ENCODE measurements at regions not wholly inside any gene's neighbourhood (a gene's known extent, or its start where the extent isn't known, plus 50 kb on each side); places are given as distances from the start of the nearest gene placed in this dataset.

DNA sequence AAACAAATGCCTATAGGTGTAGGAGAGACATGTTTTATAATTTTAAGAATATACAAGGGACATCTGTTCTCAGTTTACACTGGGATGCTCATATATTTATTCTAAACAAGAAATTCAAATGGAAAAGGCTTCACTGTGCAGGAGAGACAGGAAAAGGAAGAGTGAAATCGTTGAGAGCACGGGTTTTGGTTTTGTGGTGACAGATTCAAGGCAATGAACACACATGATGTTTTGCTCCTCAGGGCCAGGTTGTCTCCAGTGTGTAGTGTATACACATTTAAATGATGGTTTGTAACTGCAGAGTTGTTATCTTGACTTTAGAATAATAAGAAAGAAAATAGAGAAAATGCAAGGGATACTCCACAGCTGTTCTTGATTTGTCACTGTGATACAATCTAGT is 73.7 kb downstream of the S1PR1 start:
- H3K27ac ChIP-seq, result no peak overlapping the region
- Mint-ChIP-seq H3K36me3 (peaks cover 6% of the 10 kb centered on the region), H3K4me1 (peaks cover 60% of the 10 kb centered on the region), H3K27ac (no peak overlapping the region), H3K4me3 (peak overlapping the region; percentile 86), H3K27me3 (ENCODE audit: insufficient read depth, low read depth) (peaks cover 12% of the 10 kb centered on the region), H3K9me3 (peaks cover 22% of the 10 kb centered on the region)
- no peak overlapping the region for H3K9ac ChIP-seq
- peaks cover 5% of the 10 kb centered on the region for H3K4me1 ChIP-seq
- no peaks in the 10 kb centered on the region for H3K9me3 ChIP-seq (ENCODE audit: low read depth)
- H3K79me2 ChIP-seq (ENCODE audit: low read depth), result no peaks in the 10 kb centered on the region
- H3K36me3 ChIP-seq, result no peaks in the 10 kb centered on the region
- peaks cover 29% of the 10 kb centered on the region for H3K27me3 ChIP-seq
- no peak overlapping the region for H3K4me3 ChIP-seq
- no peak for DNase-seq (ENCODE audit: low spot score)
- no peak overlapping the region for H3K4me2 ChIP-seq
- TF ChIP-seq EZH2 (IDR thresholded peaks at IDR 0.05) (no peak), EZH2phosphoT487 (IDR thresholded peaks at IDR 0.05) (no peak)
- TF ChIP-seq, protein P1, sequence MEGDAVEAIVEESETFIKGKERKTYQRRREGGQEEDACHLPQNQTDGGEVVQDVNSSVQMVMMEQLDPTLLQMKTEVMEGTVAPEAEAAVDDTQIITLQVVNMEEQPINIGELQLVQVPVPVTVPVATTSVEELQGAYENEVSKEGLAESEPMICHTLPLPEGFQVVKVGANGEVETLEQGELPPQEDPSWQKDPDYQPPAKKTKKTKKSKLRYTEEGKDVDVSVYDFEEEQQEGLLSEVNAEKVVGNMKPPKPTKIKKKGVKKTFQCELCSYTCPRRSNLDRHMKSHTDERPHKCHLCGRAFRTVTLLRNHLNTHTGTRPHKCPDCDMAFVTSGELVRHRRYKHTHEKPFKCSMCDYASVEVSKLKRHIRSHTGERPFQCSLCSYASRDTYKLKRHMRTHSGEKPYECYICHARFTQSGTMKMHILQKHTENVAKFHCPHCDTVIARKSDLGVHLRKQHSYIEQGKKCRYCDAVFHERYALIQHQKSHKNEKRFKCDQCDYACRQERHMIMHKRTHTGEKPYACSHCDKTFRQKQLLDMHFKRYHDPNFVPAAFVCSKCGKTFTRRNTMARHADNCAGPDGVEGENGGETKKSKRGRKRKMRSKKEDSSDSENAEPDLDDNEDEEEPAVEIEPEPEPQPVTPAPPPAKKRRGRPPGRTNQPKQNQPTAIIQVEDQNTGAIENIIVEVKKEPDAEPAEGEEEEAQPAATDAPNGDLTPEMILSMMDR (IDR thresholded peaks at IDR 0.05), result no peak
- no peak overlapping the region for H2AFZ ChIP-seq (replicated peaks)
- H3F3A ChIP-seq (ENCODE audit: low read depth), result no peaks in the 10 kb centered on the region
- no peaks in the 10 kb centered on the region for H4K20me1 ChIP-seq (ENCODE audit: low read depth)

DNA sequence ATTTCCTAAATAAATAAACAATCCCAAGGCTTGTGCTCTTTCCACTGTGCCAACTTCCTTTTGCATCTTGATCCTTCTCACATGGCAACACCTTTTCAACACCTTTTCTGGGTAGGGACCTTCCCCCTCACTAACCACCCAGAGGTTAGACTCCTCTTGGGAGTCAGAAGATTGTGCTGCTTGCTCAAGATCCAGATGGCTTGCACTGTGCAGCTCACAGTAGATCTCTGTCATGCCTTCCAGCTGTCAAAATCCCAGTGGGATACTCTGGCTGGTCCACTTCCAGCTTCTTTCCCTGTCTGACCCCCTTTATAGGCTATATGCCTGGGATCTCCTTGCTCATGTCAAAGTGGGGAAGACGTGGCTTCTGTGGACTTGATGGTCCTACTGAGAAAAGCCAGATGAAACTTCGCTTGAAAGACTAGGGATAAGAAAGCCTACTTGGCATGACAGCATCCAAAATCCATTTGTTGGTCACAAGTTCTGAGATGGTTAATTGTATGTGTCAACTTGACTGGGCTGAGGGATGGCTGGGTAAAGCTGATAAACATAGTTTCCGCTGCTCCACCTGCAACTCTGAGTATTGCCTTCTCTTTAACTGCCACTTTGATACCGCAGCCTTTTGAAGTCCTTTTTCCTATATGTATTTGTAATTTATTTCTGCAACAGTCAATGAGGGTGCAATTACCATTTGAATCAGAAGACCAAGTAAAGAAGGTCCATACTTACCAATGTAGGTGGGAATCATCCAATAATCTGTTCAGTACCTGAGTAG is 74.5 kb downstream of the S1PR1 start:
- Mint-ChIP-seq H3K27ac (peak overlapping the region; percentile 66), H3K9me3 (peaks cover 20% of the 10 kb centered on the region)

DNA sequence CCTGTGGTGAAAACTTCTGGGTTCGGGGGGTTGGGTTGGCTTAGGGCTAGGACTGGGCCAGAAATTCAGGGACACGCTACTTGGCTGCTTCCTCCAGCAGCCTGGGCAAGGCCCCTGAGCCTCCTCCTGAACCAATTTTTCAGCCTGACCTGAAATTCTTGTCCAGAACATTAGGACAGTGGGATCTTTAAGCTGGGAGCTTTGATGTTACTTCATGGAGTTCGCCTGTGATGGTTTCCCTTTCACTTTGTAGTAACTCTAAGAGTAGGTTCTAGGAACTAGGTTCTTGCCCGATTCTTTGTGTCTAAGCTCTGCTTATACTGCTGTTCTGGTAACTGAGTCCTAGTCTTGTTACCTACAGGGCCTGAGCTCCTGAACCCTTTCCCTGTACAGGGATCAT is 75.3 kb downstream of the S1PR1 start:
- H3K9me3 ChIP-seq (ENCODE audit: low read depth), result no peaks in the 10 kb centered on the region

More for the DNA sequence above, 74.5 kb downstream of the S1PR1 start:
- no peak for DNase-seq (ENCODE audit: low spot score)
- Histone ChIP-seq H3K4me2 (no peak overlapping the region), H3K9ac (no peak overlapping the region), H3K9me3 (ENCODE audit: low read depth) (no peaks in the 10 kb centered on the region), H2AFZ (replicated peaks) (no peak overlapping the region), H3K4me1 (peaks cover 13% of the 10 kb centered on the region), H3K27me3 (peaks cover 29% of the 10 kb centered on the region), H3K36me3 (no peaks in the 10 kb centered on the region), H3F3A (ENCODE audit: low read depth) (peaks cover 5% of the 10 kb centered on the region), H3K79me2 (ENCODE audit: low read depth) (no peaks in the 10 kb centered on the region), H3K27ac (no peak overlapping the region), H4K20me1 (ENCODE audit: low read depth) (no peaks in the 10 kb centered on the region), H3K4me3 (no peak overlapping the region)
- H3K27me3 Mint-ChIP-seq (ENCODE audit: insufficient read depth, low read depth), result peaks cover 12% of the 10 kb centered on the region
- no peak for TF ChIP-seq EZH2phosphoT487 (IDR thresholded peaks at IDR 0.05)
- no peak for TF ChIP-seq EZH2 (IDR thresholded peaks at IDR 0.05)
- TF ChIP-seq, protein P1 (IDR thresholded peaks at IDR 0.05), result no peak
- H3K36me3 Mint-ChIP-seq, result peaks cover 6% of the 10 kb centered on the region
- peak overlapping the region; percentile 48 for H3K4me3 Mint-ChIP-seq
- peaks cover 67% of the 10 kb centered on the region for H3K4me1 Mint-ChIP-seq

More for the DNA sequence above, 75.3 kb downstream of the S1PR1 start:
- no peak overlapping the region for H3K27ac Mint-ChIP-seq
- Histone ChIP-seq H3K4me2 (no peak overlapping the region), H3K9ac (no peak overlapping the region), H3K4me1 (peaks cover 19% of the 10 kb centered on the region), H3K27ac (no peak overlapping the region), H3F3A (ENCODE audit: low read depth) (peaks cover 9% of the 10 kb centered on the region), H2AFZ (replicated peaks) (no peak overlapping the region), H3K79me2 (ENCODE audit: low read depth) (no peaks in the 10 kb centered on the region), H3K36me3 (no peaks in the 10 kb centered on the region), H3K4me3 (no peak overlapping the region), H4K20me1 (ENCODE audit: low read depth) (no peaks in the 10 kb centered on the region), H3K27me3 (peaks cover 29% of the 10 kb centered on the region)
- peaks cover 69% of the 10 kb centered on the region for H3K4me1 Mint-ChIP-seq
- H3K27me3 Mint-ChIP-seq (ENCODE audit: insufficient read depth, low read depth), result peaks cover 11% of the 10 kb centered on the region
- peaks cover 18% of the 10 kb centered on the region for H3K9me3 Mint-ChIP-seq
- H3K4me3 Mint-ChIP-seq, result no peak overlapping the region
- peaks cover 5% of the 10 kb centered on the region for H3K36me3 Mint-ChIP-seq
- no peak for DNase-seq (ENCODE audit: low spot score)
- TF ChIP-seq EZH2 (IDR thresholded peaks at IDR 0.05), result no peak
- TF ChIP-seq EZH2phosphoT487 (IDR thresholded peaks at IDR 0.05), result no peak
- TF ChIP-seq, protein P1 (IDR thresholded peaks at IDR 0.05), result no peak

All from neural progenitor cell (in vitro differentiated cells).